EL (cell line): ENCODE measurements at regions not wholly inside any gene's neighbourhood (a gene's known extent, or its start where the extent isn't known, plus 50 kb on each side); places are given as distances from the start of the nearest gene placed in this dataset.
"Not testable (repeated sequence)": the region's sequence is repeated elsewhere in the genome, so short reads cannot be mapped to it uniquely, and the experiment has no call there.

Experiments used
- DNase-seq: peaks from one replicate; pipeline ENCODE4 v3.0.0-alpha.2; 2016

GRCh38 chr21:22804151-22804550 is 1805.9 kb downstream of the NCAM2 start:
- no peak for DNase-seq

DNA sequence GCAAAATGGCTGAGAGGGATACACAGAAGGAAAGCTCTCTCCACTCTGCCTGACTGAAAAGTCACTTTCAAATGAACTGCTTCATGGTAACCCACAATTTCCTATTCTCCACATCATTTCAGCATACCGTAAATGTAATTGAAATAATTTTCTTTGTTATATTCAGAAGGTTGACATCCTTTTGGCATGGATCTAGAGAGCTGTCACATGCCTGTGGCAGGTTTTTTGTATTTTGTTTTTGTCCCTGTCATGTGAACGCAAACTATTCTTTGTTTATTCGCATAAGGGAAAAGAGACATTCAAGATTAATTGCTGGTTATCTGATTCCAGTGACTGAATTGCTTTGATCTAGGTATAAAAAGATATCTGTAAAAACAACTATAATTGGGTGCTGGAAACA is 1808.1 kb downstream of the NCAM2 start:
- DNase-seq: no peak

GRCh38 chr21:22813201-22813600 is 1815.0 kb downstream of the NCAM2 start:
- no peak for DNase-seq

- DNase-seq: not testable (repeated sequence)
These were observed 1820.7 kb downstream of the NCAM2 start for GRCh38 chr21:22818681-22819485.

GRCh38 chr21:22827422-22827821 is 1829.2 kb downstream of the NCAM2 start:
- DNase-seq: no peak

GRCh38 chr21:22842875-22843274 is 1844.7 kb downstream of the NCAM2 start:
- DNase-seq: no peak

- no peak for DNase-seq
These were observed 1857.4 kb downstream of the NCAM2 start for GRCh38 chr21:22855581-22855980.

DNA sequence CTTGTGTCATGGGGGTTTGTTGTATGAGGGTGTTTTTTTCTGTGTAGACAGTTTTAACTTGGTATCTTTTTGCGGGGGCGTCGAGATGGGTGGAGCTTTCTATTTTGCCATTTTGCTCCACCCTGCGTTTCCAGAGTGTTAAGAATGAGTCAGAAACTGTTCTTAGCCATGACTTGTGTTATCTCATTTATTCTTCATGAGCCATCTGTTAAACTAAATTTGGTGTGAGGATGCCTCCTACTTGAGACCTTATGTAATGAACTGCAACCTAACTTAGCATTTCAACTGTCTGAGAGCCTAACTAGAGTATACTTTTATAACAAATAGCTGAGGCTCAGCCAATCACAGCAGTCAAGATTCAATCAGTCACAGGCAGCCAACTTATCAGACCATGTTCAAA is 1873.5 kb downstream of the NCAM2 start:
- no peak for DNase-seq

GRCh38 chr21:22880573-22880972 is 1882.4 kb downstream of the NCAM2 start:
- no peak for DNase-seq

- DNase-seq: no peak
These were observed 1882.9 kb downstream of the NCAM2 start for GRCh38 chr21:22881131-22881530.

DNA sequence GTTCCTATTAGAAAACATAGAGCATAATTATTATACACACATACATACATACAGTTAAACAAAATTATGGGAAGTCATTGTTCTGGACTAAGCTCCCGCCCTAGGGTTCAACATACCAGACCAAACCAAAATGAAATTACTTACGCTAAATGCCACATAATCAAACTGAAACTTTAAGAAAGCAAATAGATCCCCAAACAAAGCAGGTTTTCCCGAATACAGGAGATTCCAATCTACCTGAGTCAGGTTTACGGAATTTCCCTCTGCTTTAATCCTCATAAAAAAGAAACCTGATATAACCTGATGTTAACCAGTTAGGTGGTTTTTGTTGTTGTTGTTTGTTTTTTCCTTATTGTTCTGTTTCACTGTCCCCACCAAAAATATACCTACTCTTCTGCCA is 1886.9 kb downstream of the NCAM2 start:
- no peak for DNase-seq

- no peak for DNase-seq
These were observed 1887.4 kb downstream of the NCAM2 start for GRCh38 chr21:22885614-22886013.

DNA sequence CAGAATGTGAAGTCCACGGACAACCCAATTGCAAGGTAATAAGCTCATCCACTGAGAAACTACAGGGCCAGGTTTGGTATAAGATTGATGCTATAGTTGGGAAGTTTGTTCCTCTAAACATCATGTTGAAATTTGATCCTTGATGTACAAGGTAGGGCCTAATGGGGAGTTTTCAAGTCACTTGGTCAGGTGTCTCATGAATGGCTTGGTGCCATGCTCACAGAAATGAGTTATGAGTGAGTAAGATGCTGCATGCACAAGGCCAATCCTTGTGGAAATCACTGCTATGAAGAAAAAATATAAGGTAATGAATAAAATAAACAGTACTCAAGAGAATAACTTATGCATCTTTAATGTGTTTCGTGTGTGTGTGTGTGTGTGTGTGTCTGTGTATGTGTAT is 1891.2 kb downstream of the NCAM2 start:
- no peak for DNase-seq

- no peak for DNase-seq
These were observed 1892.4 kb downstream of the NCAM2 start for GRCh38 chr21:22890656-22891055.

GRCh38 chr21:22892028-22892427 is 1893.8 kb downstream of the NCAM2 start:
- no peak for DNase-seq

DNA sequence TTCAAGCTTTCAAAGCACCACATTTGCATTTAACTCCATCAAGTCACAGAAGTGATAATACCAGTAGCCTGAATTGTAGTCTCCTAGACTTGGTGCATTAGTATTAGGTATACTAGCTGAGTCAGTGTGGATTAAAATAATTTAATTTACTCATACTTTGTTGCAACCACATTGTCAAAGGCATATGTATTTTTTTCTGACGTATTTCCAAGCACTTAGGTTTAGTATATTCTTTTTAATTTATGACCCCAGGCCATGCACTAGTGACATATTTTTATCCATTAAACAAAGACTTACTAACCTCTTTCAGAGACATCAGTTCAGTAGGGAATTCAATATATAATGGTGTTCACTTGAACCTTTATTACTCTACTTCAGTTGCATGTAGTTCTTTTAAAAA is 1894.5 kb downstream of the NCAM2 start:
- no peak for DNase-seq

- no peak for DNase-seq
These were observed 1899.9 kb downstream of the NCAM2 start for GRCh38 chr21:22898051-22898665.

DNA sequence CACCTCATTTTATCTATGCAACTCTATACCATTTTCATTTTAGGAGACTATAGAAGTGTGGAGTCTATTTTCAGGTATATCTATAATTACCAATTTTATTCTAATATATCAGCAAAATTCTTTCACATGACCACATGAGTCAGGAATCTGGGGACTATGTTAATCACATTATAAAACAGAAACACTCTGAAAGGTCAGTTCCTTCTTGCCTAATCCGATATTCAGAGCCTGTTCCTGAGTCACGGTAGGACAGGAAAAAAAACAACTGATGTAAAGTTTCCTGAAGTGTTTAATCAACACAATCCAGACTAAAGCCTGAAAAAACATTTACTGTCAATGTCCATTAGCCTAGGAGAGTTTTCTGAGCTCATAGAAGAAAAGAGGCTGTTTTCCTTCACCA is 1902.3 kb downstream of the NCAM2 start:
- DNase-seq: no peak

GRCh38 chr21:22903851-22904250 is 1905.6 kb downstream of the NCAM2 start:
- DNase-seq: no peak

- DNase-seq: no peak
These were observed 1906.2 kb downstream of the NCAM2 start for GRCh38 chr21:22904385-22904784.

- no peak for DNase-seq
These were observed 1926.8 kb downstream of the NCAM2 start for GRCh38 chr21:22925032-22925431.

DNA sequence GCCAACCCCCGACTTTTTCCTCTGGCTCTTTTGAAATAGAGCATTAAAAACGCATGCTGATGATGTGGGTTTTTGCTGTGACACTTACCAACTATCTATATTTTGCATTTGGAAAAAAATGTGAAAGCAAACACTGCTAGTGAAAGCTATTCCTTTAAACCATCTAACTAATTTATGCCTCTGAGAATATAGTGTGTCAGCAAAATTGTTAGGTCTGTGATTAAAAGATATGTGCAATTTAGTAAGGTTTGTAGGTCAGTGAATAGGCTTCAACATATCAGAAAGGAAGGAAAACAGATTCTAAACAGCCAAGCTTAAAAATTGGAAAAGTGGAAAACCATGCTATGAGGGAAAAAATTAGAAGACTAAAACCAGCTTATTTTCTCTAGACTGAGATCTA is 1929.3 kb downstream of the NCAM2 start:
- DNase-seq: no peak

DNA sequence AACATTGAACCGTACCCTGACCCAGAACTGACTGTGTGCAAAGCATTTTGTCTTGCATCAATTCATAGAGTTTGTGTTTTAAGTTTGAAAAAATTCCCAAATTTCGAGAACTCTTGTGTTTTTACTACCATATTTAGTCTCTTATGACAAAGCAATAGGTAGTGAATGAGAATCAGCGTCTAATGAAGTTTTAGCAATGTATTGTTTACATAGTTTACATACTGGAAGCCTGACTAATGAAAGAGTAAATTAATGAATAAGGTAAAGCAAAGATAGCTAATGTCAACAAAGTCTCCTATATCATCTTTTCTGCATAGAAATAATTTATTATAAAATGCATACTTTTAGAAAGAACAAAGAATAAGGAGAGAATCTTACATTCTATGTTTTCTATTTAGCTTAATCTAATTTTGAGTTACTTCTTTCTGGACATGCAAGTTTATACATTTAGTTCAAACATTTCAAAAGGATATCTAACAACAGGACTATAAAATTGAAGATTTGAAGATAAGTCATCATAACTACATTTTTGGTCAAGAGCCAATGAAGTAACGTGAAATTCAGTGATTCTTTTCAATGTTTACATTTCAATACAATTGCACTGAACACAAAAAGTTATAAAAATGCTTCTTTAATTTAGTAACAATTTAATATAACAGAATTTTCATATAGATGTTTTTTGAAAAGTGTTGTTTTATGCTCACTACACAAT is 1943.7 kb downstream of the NCAM2 start:
- DNase-seq: no peak

DNA sequence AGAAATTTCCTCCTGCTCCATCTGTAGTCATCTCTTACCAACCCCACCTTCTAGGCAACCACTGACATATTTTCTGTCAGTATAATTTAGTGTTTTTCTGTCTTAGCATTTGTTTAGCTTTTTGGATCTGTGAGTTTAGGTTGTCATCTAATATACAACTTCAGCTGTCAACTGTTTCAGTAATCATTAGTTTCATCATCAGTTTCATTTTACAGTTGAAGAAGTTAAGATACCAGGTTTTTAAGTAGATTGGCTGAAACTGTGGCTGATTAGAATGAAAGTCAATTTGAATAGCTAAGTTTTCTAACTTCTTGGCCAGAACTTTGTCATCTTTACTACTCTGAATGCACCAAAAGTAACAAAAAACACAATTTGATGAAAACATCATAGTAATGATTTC is 1957.3 kb downstream of the NCAM2 start:
- no peak for DNase-seq
